ENCODE measurements at regions not wholly inside any gene's neighbourhood (a gene's known extent, or its start where the extent isn't known, plus 50 kb on each side); places are given as distances from the start of the nearest gene placed in this dataset.

DNA sequence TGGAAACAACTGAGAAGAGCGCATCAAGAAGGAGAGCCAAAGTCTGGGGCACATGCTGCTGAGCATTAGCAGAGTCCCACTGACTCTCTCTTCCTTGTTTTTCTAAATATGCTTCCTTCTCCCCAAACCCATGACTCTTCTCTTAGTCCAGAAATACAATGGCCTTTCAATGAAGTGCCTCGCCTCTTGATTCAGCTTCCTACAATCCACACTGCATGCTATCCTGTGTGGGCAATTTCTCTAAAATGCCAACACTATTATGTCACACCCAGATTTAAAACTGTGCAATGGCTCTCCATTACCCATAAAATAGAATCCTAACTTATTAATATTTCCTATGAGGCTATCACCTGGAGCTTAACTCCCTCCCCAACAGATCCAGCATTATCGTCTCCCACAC is 198.6 kb downstream of the RPAP3 start:
- H4K5ac ChIP-seq (ENCODE audit: low read depth, low read length), result peak overlapping the region; percentile 18; the same call in 1 of the 2 replicates
- no peak overlapping the region for H3K56ac ChIP-seq (ENCODE audit: extremely low read depth, insufficient read depth, low read length)
- 90% methylated on average over 3 of the region's 3 CpGs; no CpG with 5 or more reads in 1 of the 2 experiments for WGBS, 2 experiments (ENCODE audit: extremely low coverage in 2 of 2, insufficient read length in 1 of 2)
- peak overlapping the region; percentile 0; the same call in 1 of the 2 replicates for H2BK120ac ChIP-seq (ENCODE audit: low read depth, low read length)
- no peak overlapping the region for H3K23ac ChIP-seq (ENCODE audit: low read depth, low read length)
- no peak overlapping the region; the same call in 1 of the 2 replicates for H3K18ac ChIP-seq (ENCODE audit: low read depth, low read length)
- no peaks in the 10 kb centered on the region for H3K79me1 ChIP-seq (ENCODE audit: low read depth in 1 of 2, low read length in 2 of 2)
- H3K9me1 ChIP-seq (ENCODE audit: insufficient read depth, low read length), result peaks cover 9% of the 10 kb centered on the region; the same call in 1 of the 2 replicates
- H3K4me2 ChIP-seq (ENCODE audit: low read depth, low read length), result no peak overlapping the region
- intact Hi-C loops (cut with micrococcal nuclease) (no loop called here), in situ Hi-C loops (cut with MboI; ENCODE audit: low sequenced_read_pairs) (no loop called here), dilution Hi-C loops (cut with HindIII; ENCODE audit: low sequenced_read_pairs, unreplicated experiment) (no loop called here)
- TF ChIP-seq, protein P1, sequence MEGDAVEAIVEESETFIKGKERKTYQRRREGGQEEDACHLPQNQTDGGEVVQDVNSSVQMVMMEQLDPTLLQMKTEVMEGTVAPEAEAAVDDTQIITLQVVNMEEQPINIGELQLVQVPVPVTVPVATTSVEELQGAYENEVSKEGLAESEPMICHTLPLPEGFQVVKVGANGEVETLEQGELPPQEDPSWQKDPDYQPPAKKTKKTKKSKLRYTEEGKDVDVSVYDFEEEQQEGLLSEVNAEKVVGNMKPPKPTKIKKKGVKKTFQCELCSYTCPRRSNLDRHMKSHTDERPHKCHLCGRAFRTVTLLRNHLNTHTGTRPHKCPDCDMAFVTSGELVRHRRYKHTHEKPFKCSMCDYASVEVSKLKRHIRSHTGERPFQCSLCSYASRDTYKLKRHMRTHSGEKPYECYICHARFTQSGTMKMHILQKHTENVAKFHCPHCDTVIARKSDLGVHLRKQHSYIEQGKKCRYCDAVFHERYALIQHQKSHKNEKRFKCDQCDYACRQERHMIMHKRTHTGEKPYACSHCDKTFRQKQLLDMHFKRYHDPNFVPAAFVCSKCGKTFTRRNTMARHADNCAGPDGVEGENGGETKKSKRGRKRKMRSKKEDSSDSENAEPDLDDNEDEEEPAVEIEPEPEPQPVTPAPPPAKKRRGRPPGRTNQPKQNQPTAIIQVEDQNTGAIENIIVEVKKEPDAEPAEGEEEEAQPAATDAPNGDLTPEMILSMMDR (conservative IDR thresholded peaks at IDR 0.05; ENCODE audit: low read depth, low read length), result no peak
- TF ChIP-seq POLR2A (IDR thresholded peaks at IDR 0.05; ENCODE audit: low read depth, low read length) (no peak), NFE2L2 (IDR thresholded peaks at IDR 0.05; ENCODE audit: low read depth, low read length) (no peak), RCOR1 (IDR thresholded peaks at IDR 0.05; ENCODE audit: insufficient replicate concordance, low read length) (no peak), SMC3 (IDR thresholded peaks at IDR 0.05; ENCODE audit: low read depth, low read length) (no peak), MAFK (IDR thresholded peaks at IDR 0.05; ENCODE audit: low read depth, low read length) (no peak), RFX5 (IDR thresholded peaks at IDR 0.05; ENCODE audit: low read depth, low read length) (no peak)
- no peak overlapping the region for H3K4me3 ChIP-seq (ENCODE audit: insufficient read depth, low read depth, low read length)
- no TSS peak for BruUV-seq (replicated peaks)
- H3K4me1 ChIP-seq (ENCODE audit: control insufficient read depth, insufficient read depth, low read length), result peaks cover 10% of the 10 kb centered on the region
- no peak overlapping the region for H2AK9ac ChIP-seq (replicated peaks; ENCODE audit: low read depth, low read length, poor library complexity)
- ChIA-PET CTCF (no interaction called here), POLR2A (ENCODE audit: unreplicated experiment) (no interaction called here)
- no peaks in the 10 kb centered on the region for H3K36me3 ChIP-seq (ENCODE audit: control insufficient read depth, insufficient read depth, low read length)
- no peak overlapping the region for H3K4ac ChIP-seq (ENCODE audit: low read depth, low read length)
- no peaks in the 10 kb centered on the region for H3K9me3 ChIP-seq (ENCODE audit: control insufficient read depth, insufficient read depth, low read length)
- no peak overlapping the region for H3K27ac ChIP-seq (ENCODE audit: insufficient read depth, low read length)
- 0 out of 2 replicates have a peak overlapping the region, but pooled peaks have one; percentile 41 for H3K14ac ChIP-seq (replicated peaks; ENCODE audit: low read depth, low read length)
- ATAC-seq (ENCODE audit: low read depth) (no peak), DNase-seq (peak; percentile 16)
- no peak overlapping the region; the same call in 2 of the 3 replicates for H2BK15ac ChIP-seq (ENCODE audit: low read depth, low read length)
- H2BK5ac ChIP-seq (ENCODE audit: low read depth, low read length, poor library complexity, severe bottlenecking), result no peak overlapping the region
- H4K8ac ChIP-seq (ENCODE audit: low read depth in 2 of 2, low read length in 2 of 2), result no peak overlapping the region; a peak in 2 of 4 replicates
- peak overlapping the region; percentile 9; the same call in 1 of the 2 replicates for H2BK20ac ChIP-seq (ENCODE audit: low read depth, low read length)
- no peak overlapping the region for H3K9ac ChIP-seq (ENCODE audit: low read depth, low read length)
- no peak overlapping the region for H2AK5ac ChIP-seq (ENCODE audit: low read depth, low read length)
- no peaks in the 10 kb centered on the region for H4K20me1 ChIP-seq (ENCODE audit: insufficient read depth, low read length)
- H4K91ac ChIP-seq (ENCODE audit: insufficient read depth, low read depth, low read length), result no peak overlapping the region
- H3K27me3 ChIP-seq (ENCODE audit: control insufficient read depth, insufficient read depth, low read length), result no peaks in the 10 kb centered on the region
- peak overlapping the region; percentile 54 for H2AFZ ChIP-seq (replicated peaks; ENCODE audit: low read length, poor library complexity)
